H1 (cell line): ENCODE measurements at regions not wholly inside any gene's neighbourhood (a gene's known extent, or its start where the extent isn't known, plus 50 kb on each side); places are given as distances from the start of the nearest gene placed in this dataset.
A peak's percentile ranks its signal among the peaks of the same experiment; 100 is the strongest.

Experiments used
- CTCF ChIA-PET: fragments of 300-600 bp; sonication (Branson Sonifier 250); formaldehyde crosslinking; loops from one replicate; lab custom pipeline; 2021; ENCODE audit not compliant: partially characterized antibody; lab: Charles Lee
- POLR2A ChIA-PET: fragments of 300-600 bp; sonication (Branson Sonifier 250); formaldehyde crosslinking; loops from one replicate; lab custom pipeline; 2021; ENCODE audit warnings: inconsistent platforms; ENCODE audit not compliant: partially characterized antibody; lab: Charles Lee
- DNase-seq, 2 experiments: peaks; one replicate each; pipeline versions ENCODE4 v3.0.0 to v3.0.0-alpha.2; 2010 to 2022; ENCODE audit warnings: low spot score in 2 of 2, low read depth in 1 of 2, mixed read lengths in 1 of 2
- FAIRE-seq: peaks from 2 replicates; lab custom pipeline; 2011; peaks lifted over from hg19 to GRCh38; lab: Jason Lieb, UNC
- H2AFZ ChIP-seq: 2 replicates; pipeline ENCODE4 v1.8.1; 2012; ENCODE audit warnings: low read length, inconsistent platforms
- H2AK5ac ChIP-seq: 2 replicates; pipeline ENCODE4 v1.6.1; 2013; ENCODE audit warnings: low read depth, low read length
- H2BK120ac ChIP-seq: replicated peaks from 2 replicates; pipeline ENCODE3; 2013; ENCODE audit warnings: low read depth, low read length, inconsistent platforms
- H2BK12ac ChIP-seq: 2 replicates; pipeline ENCODE4 v1.6.1; 2013; ENCODE audit warnings: low read depth, low read length
- H2BK15ac ChIP-seq: 2 replicates; pipeline ENCODE4 v1.6.1; 2013; ENCODE audit warnings: low read length
- H2BK20ac ChIP-seq: 2 replicates; pipeline ENCODE4 v1.6.1; 2013; ENCODE audit warnings: low read length
- H2BK5ac ChIP-seq: 2 replicates; pipeline ENCODE4 v1.6.1; 2013; ENCODE audit warnings: low read depth, low read length
- H3K14ac ChIP-seq: 2 replicates; pipeline ENCODE4 v1.6.1; 2013; ENCODE audit warnings: inconsistent platforms; ENCODE audit not compliant: insufficient read length
- H3K18ac ChIP-seq: 2 replicates; pipeline ENCODE4 v1.6.1; 2013; ENCODE audit warnings: low read length; ENCODE audit errors: extremely low read depth
- H3K23ac ChIP-seq: 2 replicates; pipeline ENCODE4 v1.6.1; 2013; ENCODE audit warnings: inconsistent platforms; ENCODE audit not compliant: insufficient read length
- H3K23me2 ChIP-seq: 2 replicates; pipeline ENCODE4 v1.6.1; 2013; ENCODE audit warnings: low read depth, low read length
- H3K27ac ChIP-seq: 2 replicates; pipeline ENCODE4 v1.6.1; 2011; ENCODE audit warnings: low read depth, low read length, inconsistent platforms
- H3K27me3 ChIP-seq, 4 experiments: replicated peaks in 1 of 4; 1 replicate in 1 of 4; 2 replicates in 3 of 4; pipeline versions ENCODE4 v1.6.1 to v1.8.1; 2011 to 2013; ENCODE audit warnings: low read length in 3 of 4, mild to moderate bottlenecking in 3 of 4, inconsistent platforms in 2 of 4, mixed read lengths in 2 of 4, moderate library complexity in 1 of 4; ENCODE audit not compliant: control insufficient read depth in 3 of 4, insufficient read depth in 3 of 4; ENCODE audit errors: extremely low read depth in 1 of 4
- H3K36me3 ChIP-seq, 4 experiments: 2 replicates each; pipeline versions ENCODE4 v1.6.1 to v1.8.1; 2011 to 2013; ENCODE audit warnings: mild to moderate bottlenecking in 4 of 4, low read length in 3 of 4, moderate library complexity in 2 of 4, control low read depth in 1 of 4, inconsistent platforms in 1 of 4; ENCODE audit not compliant: insufficient read depth in 4 of 4, control insufficient read depth in 2 of 4
- H3K4ac ChIP-seq: replicated peaks from 2 replicates; pipeline ENCODE3; 2013; ENCODE audit warnings: low read length, low read depth, mixed read lengths, inconsistent platforms; ENCODE audit not compliant: insufficient read length
- H3K4me1 ChIP-seq, 4 experiments: replicated peaks in 1 of 4; 1 replicate in 1 of 4; 2 replicates in 3 of 4; pipeline versions ENCODE4 v1.6.1 to v1.8.1; 2011 to 2013; ENCODE audit warnings: low read length in 3 of 4, inconsistent platforms in 2 of 4, mixed read lengths in 1 of 4; ENCODE audit not compliant: insufficient read depth in 4 of 4, control insufficient read depth in 3 of 4
- H3K4me2 ChIP-seq, 2 experiments: 2 replicates each; pipeline versions ENCODE4 v1.6.1 to v1.8.1; 2011 to 2013; ENCODE audit warnings: low read depth in 2 of 2, low read length in 2 of 2, control low read depth in 1 of 2, inconsistent platforms in 1 of 2, mild to moderate bottlenecking in 1 of 2; ENCODE audit not compliant: insufficient read depth in 1 of 2
- H3K4me3 ChIP-seq, 4 experiments: fragments of 200-600, 300-600 bp in 1 of 4; sonication (generic), shearing (Covaris generic), sonication (Bioruptor Twin) in 1 of 4; 2 replicates each; pipeline versions ENCODE4 v1.5.1 to v1.8.1; 2011 to 2016; ENCODE audit warnings: low read length in 4 of 4, low read depth in 3 of 4, control low read depth in 2 of 4, inconsistent platforms in 2 of 4, mild to moderate bottlenecking in 2 of 4, mixed read lengths in 1 of 4, moderate library complexity in 1 of 4; ENCODE audit not compliant: insufficient read depth in 2 of 4; ENCODE audit errors: extremely low read depth in 1 of 4
- H3K56ac ChIP-seq: replicated peaks from 2 replicates; pipeline ENCODE3; 2013; ENCODE audit warnings: low read depth, mild to moderate bottlenecking, mixed read lengths, low read length, inconsistent platforms; ENCODE audit not compliant: insufficient read length
- H3K79me1 ChIP-seq: 2 replicates; pipeline ENCODE4 v1.6.1; 2013; ENCODE audit warnings: low read depth, low read length, control low read depth
- H3K79me2 ChIP-seq, 2 experiments: 2 replicates each; pipeline versions ENCODE4 v1.6.1 to v1.8.1; 2012 to 2013; ENCODE audit warnings: low read length in 2 of 2, mild to moderate bottlenecking in 2 of 2, inconsistent platforms in 1 of 2; ENCODE audit not compliant: insufficient read depth in 2 of 2, control insufficient read depth in 1 of 2
- H3K9ac ChIP-seq, 4 experiments: replicated peaks in 1 of 4; 1 replicate in 1 of 4; 2 replicates in 3 of 4; pipeline versions ENCODE4 v1.6.1 to v1.8.1; 2011 to 2013; ENCODE audit warnings: low read depth in 3 of 4, low read length in 3 of 4, control low read depth in 2 of 4, mild to moderate bottlenecking in 2 of 4, moderate library complexity in 2 of 4, inconsistent platforms in 1 of 4; ENCODE audit errors: extremely low read depth in 1 of 4
- H3K9me3 ChIP-seq, 2 experiments: 2 replicates each; pipeline versions ENCODE4 v1.6.1 to v1.8.1; 2012 to 2013; ENCODE audit warnings: mild to moderate bottlenecking in 2 of 2, moderate library complexity in 2 of 2, control low read depth in 1 of 2, inconsistent platforms in 1 of 2, low read depth in 1 of 2, low read length in 1 of 2, mixed read lengths in 1 of 2; ENCODE audit not compliant: insufficient read depth in 2 of 2
- H4K20me1 ChIP-seq, 2 experiments: replicated peaks in 1 of 2; 2 replicates each; pipeline versions ENCODE3 to v1.8.1; 2011 to 2013; ENCODE audit warnings: inconsistent platforms in 2 of 2, low read length in 2 of 2, mild to moderate bottlenecking in 1 of 2; ENCODE audit not compliant: insufficient read depth in 2 of 2, control insufficient read depth in 1 of 2
- H4K5ac ChIP-seq: 2 replicates; pipeline ENCODE4 v1.6.1; 2013; ENCODE audit warnings: low read length, low read depth, mixed read lengths, inconsistent platforms; ENCODE audit not compliant: insufficient read length
- H4K8ac ChIP-seq: 2 replicates; pipeline ENCODE4 v1.8.0; 2013; ENCODE audit warnings: mild to moderate bottlenecking, moderate library complexity, low read length, inconsistent platforms; ENCODE audit not compliant: insufficient read depth; ENCODE audit errors: extremely low read depth
- H4K91ac ChIP-seq: replicated peaks from 2 replicates; pipeline ENCODE3; 2013; ENCODE audit warnings: low read length, mixed read lengths, inconsistent platforms; ENCODE audit not compliant: insufficient read length
- CEBPB ChIP-seq: IDR thresholded peaks from 2 replicates; pipeline ENCODE4 v1.6.1; 2012; ENCODE audit warnings: low read depth, low read length
- CREB1 ChIP-seq: IDR thresholded peaks from 2 replicates; pipeline ENCODE4 v1.6.1; 2012; ENCODE audit warnings: inconsistent platforms
- GTF2F1 ChIP-seq: IDR thresholded peaks from 2 replicates; pipeline ENCODE4 v1.6.1; 2012; ENCODE audit warnings: low read depth, low read length, improper control_type of control experiment, borderline replicate concordance
- SUZ12 ChIP-seq: fragments of 200-600 bp; sonication (generic); IDR thresholded peaks from 2 replicates; pipeline ENCODE4 v1.6.1; 2012; ENCODE audit warnings: mild to moderate bottlenecking, inconsistent platforms, low read length, moderate library complexity, mixed read lengths
- WGBS, 2 experiments: shearing (Covaris generic) in 1 of 2; methylation state at CpG; one replicate each; pipeline versions ENCODE4 v1.1.6 to v1.1.7; 2013 to 2015; ENCODE audit warnings: low lambda C conversion rate in 2 of 2, mixed read lengths in 2 of 2, inconsistent platforms in 1 of 2, low coverage in 1 of 2, missing lambda C conversion rate in 1 of 2; ENCODE audit not compliant: insufficient replicate concordance in 2 of 2, insufficient coverage in 1 of 2, insufficient read length in 1 of 2; ENCODE audit errors: extremely low coverage in 1 of 2, missing lambda C conversion rate in 1 of 2; 5-methylcytosine and 5-hydroxymethylcytosine counted together
- TF ChIP-seq, protein P1 (sequence below): IDR thresholded peaks from 2 replicates; pipeline ENCODE4 v1.6.1; 2012; ENCODE audit warnings: inconsistent platforms
- TF ChIP-seq, protein P2 (sequence below), 3 experiments: IDR thresholded peaks; 1 replicate in 2 of 3; 2 replicates in 1 of 3; pipeline versions ENCODE4 v1.5.1 to v1.6.1; 2011; ENCODE audit warnings: low read length in 3 of 3, mild to moderate bottlenecking in 3 of 3, inconsistent platforms in 2 of 3, low read depth in 1 of 3, moderate library complexity in 1 of 3; ENCODE audit not compliant: insufficient read depth in 1 of 3; ENCODE audit errors: control extremely low read depth in 1 of 3
- TF ChIP-seq, protein P3 (sequence below): IDR thresholded peaks from 2 replicates; pipeline ENCODE4 v1.6.1; 2012; ENCODE audit warnings: low read length, inconsistent platforms

DNA sequence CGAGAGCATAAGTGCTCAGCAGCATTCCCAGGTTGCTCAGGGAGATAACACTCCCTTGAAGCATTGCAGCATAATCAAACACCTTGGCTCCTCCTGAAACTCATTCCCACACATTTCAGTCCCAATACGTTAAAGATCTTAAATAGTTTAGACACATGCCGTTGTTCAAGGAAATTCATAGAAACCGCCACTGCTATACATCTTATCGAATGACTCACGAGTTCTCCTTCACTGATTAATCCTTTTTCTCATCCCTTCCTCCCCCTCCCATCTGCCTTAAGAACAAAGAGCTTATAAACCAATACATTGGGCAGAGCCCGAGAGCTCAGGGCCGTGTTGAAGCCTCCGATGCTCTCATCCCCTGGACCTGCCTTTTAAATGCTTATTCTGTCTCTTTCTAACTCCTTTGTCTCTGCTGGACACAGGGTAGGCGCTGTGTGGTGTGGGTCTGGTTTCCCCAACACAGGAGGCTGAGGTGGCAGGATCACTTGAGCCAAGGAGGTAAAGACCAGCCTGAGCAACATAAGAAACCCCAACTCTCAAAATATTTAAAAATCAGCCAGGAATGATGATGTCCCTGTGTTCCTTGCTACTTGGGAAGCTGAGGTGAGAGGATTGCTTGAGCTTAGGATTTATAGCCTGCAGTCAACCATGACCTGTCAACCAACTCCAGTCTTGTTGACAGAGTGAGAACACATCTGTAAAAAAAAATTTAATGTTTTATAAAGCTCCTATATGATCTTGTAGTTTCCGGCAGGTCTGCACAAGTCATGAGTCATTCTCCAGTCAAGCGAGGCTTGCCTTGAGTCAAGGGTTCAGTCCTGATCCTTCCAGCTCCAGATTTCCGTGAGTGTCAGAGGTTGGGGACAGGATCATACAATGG, 394.0 kb upstream of the HSFY2 start:
- no peak overlapping the region for H3K9ac ChIP-seq
- no peaks in the 10 kb centered on the region for H3K27me3 ChIP-seq
- H3K23ac ChIP-seq = no peak overlapping the region
- no peak overlapping the region for H2BK12ac ChIP-seq
- no peaks in the 10 kb centered on the region for H3K23me2 ChIP-seq
- H2AK5ac ChIP-seq = no peak overlapping the region
- H3K4me3 ChIP-seq = no peak overlapping the region
- H3K36me3 ChIP-seq = no peaks in the 10 kb centered on the region
- no peak overlapping the region for H4K8ac ChIP-seq
- no peaks in the 10 kb centered on the region for H3K79me2 ChIP-seq
- H4K20me1 ChIP-seq = no peaks in the 10 kb centered on the region
- no peak for DNase-seq
- H3K9me3 ChIP-seq = peaks cover 4 to 6% of the 10 kb centered on the region in 2 experiments; a peak in 2 of 4 replicates
- no peaks in the 10 kb centered on the region for H3K4me1 ChIP-seq
- H2BK5ac ChIP-seq = no peak overlapping the region
- CTCF ChIA-PET = interaction anchor here (0.6 kb wide), 1 partner anchor 212 kb away, joined by 3 read pairs; no protein-coding TSS in a partner anchor
- no peak overlapping the region for H3K56ac ChIP-seq
- H3K18ac ChIP-seq = no peak overlapping the region
- no peak overlapping the region for H3K4me2 ChIP-seq
- WGBS, 2 experiments = 88% methylated on average over 3 of the region's 13 CpGs; no CpG with 5 or more reads in 1 of the 2 experiments
- H3K79me1 ChIP-seq = no peaks in the 10 kb centered on the region
- no peak overlapping the region for H2BK120ac ChIP-seq
- H3K27ac ChIP-seq = no peak overlapping the region
- 0 out of 2 replicates have a peak overlapping the region, but pooled peaks have one; percentile 32 for H2AFZ ChIP-seq
- no peak overlapping the region for H4K5ac ChIP-seq
- FAIRE-seq = peak; percentile 50
- no peak overlapping the region for H3K14ac ChIP-seq
- H3K4ac ChIP-seq = no peak overlapping the region
- no peak overlapping the region for H2BK15ac ChIP-seq
- POLR2A ChIA-PET = interaction anchor here (1.2 kb wide), 1 partner anchor 92 kb away, joined by 3 read pairs; no protein-coding TSS in a partner anchor
- no peak overlapping the region for H2BK20ac ChIP-seq
- no peak overlapping the region for H4K91ac ChIP-seq
- no peak for TF ChIP-seq CREB1
- TF ChIP-seq, protein P1, sequence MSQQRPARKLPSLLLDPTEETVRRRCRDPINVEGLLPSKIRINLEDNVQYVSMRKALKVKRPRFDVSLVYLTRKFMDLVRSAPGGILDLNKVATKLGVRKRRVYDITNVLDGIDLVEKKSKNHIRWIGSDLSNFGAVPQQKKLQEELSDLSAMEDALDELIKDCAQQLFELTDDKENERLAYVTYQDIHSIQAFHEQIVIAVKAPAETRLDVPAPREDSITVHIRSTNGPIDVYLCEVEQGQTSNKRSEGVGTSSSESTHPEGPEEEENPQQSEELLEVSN = no peak
- TF ChIP-seq GTF2F1 = no peak
- no peak for TF ChIP-seq SUZ12
- TF ChIP-seq CEBPB = no peak
- TF ChIP-seq, protein P2, sequence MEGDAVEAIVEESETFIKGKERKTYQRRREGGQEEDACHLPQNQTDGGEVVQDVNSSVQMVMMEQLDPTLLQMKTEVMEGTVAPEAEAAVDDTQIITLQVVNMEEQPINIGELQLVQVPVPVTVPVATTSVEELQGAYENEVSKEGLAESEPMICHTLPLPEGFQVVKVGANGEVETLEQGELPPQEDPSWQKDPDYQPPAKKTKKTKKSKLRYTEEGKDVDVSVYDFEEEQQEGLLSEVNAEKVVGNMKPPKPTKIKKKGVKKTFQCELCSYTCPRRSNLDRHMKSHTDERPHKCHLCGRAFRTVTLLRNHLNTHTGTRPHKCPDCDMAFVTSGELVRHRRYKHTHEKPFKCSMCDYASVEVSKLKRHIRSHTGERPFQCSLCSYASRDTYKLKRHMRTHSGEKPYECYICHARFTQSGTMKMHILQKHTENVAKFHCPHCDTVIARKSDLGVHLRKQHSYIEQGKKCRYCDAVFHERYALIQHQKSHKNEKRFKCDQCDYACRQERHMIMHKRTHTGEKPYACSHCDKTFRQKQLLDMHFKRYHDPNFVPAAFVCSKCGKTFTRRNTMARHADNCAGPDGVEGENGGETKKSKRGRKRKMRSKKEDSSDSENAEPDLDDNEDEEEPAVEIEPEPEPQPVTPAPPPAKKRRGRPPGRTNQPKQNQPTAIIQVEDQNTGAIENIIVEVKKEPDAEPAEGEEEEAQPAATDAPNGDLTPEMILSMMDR (IDR thresholded peaks at IDR 0.05; ENCODE audit: control extremely low read depth in 1 of 3, insufficient read depth in 1 of 3, low read depth in 1 of 3, low read length in 3 of 3) = no peak
- TF ChIP-seq, protein P3, sequence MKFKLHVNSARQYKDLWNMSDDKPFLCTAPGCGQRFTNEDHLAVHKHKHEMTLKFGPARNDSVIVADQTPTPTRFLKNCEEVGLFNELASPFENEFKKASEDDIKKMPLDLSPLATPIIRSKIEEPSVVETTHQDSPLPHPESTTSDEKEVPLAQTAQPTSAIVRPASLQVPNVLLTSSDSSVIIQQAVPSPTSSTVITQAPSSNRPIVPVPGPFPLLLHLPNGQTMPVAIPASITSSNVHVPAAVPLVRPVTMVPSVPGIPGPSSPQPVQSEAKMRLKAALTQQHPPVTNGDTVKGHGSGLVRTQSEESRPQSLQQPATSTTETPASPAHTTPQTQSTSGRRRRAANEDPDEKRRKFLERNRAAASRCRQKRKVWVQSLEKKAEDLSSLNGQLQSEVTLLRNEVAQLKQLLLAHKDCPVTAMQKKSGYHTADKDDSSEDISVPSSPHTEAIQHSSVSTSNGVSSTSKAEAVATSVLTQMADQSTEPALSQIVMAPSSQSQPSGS = no peak
